OCI-LY7 (cell line): ENCODE measurements at regions not wholly inside any gene's neighbourhood (a gene's known extent, or its start where the extent isn't known, plus 50 kb on each side); places are given as distances from the start of the nearest gene placed in this dataset.

Experiments
- CTCF ChIP-seq: fragments of 200-600 bp; sonication (generic); conservative IDR thresholded peaks from 2 replicates; pipeline ENCODE4 v1.5.1; 2014; ENCODE audit warnings: mild to moderate bottlenecking, antibody characterized with exemption, low read length, moderate library complexity, mixed read lengths
- EZH2phosphoT487 ChIP-seq: fragments of 200-600 bp; sonication (generic); IDR thresholded peaks from 2 replicates; pipeline ENCODE4 v1.6.1; 2018; ENCODE audit warnings: low read depth, borderline replicate concordance, mild to moderate bottlenecking, mixed run types, antibody characterized with exemption, low read length, moderate library complexity, mixed read lengths

GRCh38 chr2:144211826-144212225, 308.1 kb downstream of the ZEB2 start:
- TF ChIP-seq CTCF (no peak), EZH2phosphoT487 (no peak)
